HT1080 (cell line): ENCODE measurements at regions not wholly inside any gene's neighbourhood (a gene's known extent, or its start where the extent isn't known, plus 50 kb on each side); places are given as distances from the start of the nearest gene placed in this dataset.

ENCODE experiments used
- DNase-seq: peaks from one replicate; pipeline ENCODE4 v3.0.0-alpha.2; 2015; ENCODE audit warnings: low read depth

GRCh38 chr11:92892802-92893684 is 76.4 kb upstream of the MTNR1B start:
- DNase-seq = no peak

GRCh38 chr11:92894197-92894596 is 75.3 kb upstream of the MTNR1B start:
- DNase-seq = no peak

GRCh38 chr11:92897487-92897886 is 72.0 kb upstream of the MTNR1B start:
- no peak for DNase-seq

GRCh38 chr11:92902417-92902816 is 67.0 kb upstream of the MTNR1B start:
- no peak for DNase-seq

DNA sequence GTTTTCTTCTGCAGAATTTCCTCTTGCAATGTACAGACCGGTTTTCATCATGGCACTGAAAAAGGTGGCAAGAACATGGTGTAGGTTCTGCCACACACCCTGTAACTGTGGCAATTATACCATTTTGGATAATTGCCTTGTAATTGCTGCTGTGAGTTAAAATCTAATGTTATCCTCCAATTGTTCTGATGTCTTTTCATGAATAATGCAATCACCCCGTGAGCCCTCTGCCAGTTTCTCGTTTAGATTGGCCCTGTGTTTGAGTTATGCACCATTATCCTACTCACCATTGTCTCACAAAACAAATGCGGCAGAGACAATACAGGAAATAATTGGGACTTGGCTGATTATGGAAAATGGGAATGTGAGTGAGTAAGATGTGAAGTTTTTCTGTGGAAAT is 61.8 kb upstream of the MTNR1B start:
- DNase-seq = no peak

GRCh38 chr11:92909214-92909613 is 60.2 kb upstream of the MTNR1B start:
- DNase-seq = no peak

- no peak for DNase-seq
Measured at GRCh38 chr11:92911478-92911877, 58.0 kb upstream of the MTNR1B start.

DNA sequence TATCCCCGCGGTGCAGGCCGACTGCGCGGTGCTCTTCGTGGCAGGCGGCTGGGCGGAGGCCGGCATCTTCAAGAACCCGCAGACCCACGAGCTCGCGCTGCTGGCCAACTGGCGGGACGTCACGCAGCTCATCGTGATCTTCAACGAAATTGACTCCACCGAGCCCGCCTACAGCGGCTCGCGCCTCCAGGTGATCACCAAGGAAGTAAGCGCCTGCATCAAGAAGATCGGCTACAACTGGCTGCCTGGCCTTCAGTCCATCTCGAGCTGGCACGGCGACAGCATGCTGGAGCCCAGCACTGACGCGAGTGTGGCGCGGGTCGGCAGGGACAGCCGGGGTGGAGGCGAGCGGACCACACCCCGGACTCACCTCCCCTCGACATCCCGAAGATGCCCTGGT is 53.9 kb upstream of the MTNR1B start:
- no peak for DNase-seq

GRCh38 chr11:92916299-92916698 is 53.2 kb upstream of the MTNR1B start:
- DNase-seq = no peak

DNA sequence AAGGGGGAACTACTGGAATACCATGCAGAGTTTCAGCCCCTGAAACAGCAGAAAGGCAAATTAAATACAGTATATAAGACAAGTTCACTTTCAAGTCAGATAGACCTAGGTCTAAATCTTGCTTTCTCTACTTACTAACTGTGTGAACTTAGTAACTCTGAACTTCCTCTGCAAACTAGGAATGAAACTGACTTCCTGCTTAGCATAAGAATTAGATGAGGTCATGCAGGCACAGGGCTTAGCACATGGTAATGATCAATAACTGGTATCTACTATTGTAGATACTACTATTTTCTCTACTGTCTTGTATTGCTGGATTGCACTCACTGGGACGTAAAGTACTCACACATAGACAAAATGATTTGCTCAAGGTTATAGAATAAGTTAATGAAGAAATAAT is 51.5 kb upstream of the MTNR1B start:
- no peak for DNase-seq

DNA sequence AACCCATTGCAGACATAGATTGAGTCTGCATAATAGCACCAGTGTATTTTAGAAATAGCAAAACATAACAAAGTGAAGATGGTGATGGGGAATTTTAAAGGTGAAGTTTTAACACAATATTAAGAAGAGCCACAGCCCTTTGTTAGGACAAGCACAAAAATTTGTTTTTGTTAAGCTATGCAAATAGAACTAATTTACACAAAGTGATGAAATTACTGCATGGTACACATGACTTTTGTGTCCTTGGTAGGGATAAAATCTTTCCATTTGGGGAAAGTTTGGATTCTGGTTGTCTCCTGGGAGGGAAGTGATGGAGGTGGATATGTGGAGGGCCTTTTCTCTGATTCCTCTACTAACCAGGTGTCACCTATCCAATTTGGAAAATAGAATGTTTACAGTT is 50.4 kb upstream of the MTNR1B start:
- DNase-seq = no peak
